Aorta (tissue), 5 donors: ENCODE measurements at regions not wholly inside any gene's neighbourhood (a gene's known extent, or its start where the extent isn't known, plus 50 kb on each side); places are given as distances from the start of the nearest gene placed in this dataset.

ENCODE experiments used
- ATAC-seq: fragments of 200-7000 bp; cut with Tn5 transposase; one replicate; pipeline ENCODE4 v1.9.1; 2022; ENCODE audit warnings: moderate library complexity; ENCODE audit not compliant: low FRiP score
- DNase-seq, 2 donors: peaks; one replicate each; pipeline ENCODE4 v3.0.0-alpha.2; 2020
- H3K27ac ChIP-seq, 2 donors: one replicate each; pipeline ENCODE4 v1.5.1; 2013; ENCODE audit warnings: low read length in 2 of 2, mild to moderate bottlenecking in 2 of 2, moderate library complexity in 2 of 2, control low read depth in 1 of 2, inconsistent platforms in 1 of 2, low read depth in 1 of 2
- H3K27me3 ChIP-seq, 2 donors: one replicate each; pipeline ENCODE4 v1.6.1; 2013; ENCODE audit warnings: control low read depth in 1 of 2, low read length in 1 of 2, mild to moderate bottlenecking in 1 of 2, moderate library complexity in 1 of 2; ENCODE audit not compliant: insufficient read depth in 2 of 2, control insufficient read depth in 1 of 2
- H3K36me3 ChIP-seq, 2 donors: one replicate each; pipeline ENCODE4 v1.6.1; 2013; ENCODE audit warnings: control low read depth in 1 of 2, low read length in 1 of 2, mild to moderate bottlenecking in 1 of 2; ENCODE audit not compliant: insufficient read depth in 2 of 2, control insufficient read depth in 1 of 2
- H3K4me1 ChIP-seq, 2 donors: one replicate each; pipeline ENCODE4 v1.6.1; 2013; ENCODE audit warnings: low read length in 2 of 2, control low read depth in 1 of 2, mild to moderate bottlenecking in 1 of 2, moderate library complexity in 1 of 2; ENCODE audit not compliant: insufficient read depth in 2 of 2, control insufficient read depth in 1 of 2
- H3K4me3 ChIP-seq, 2 donors: one replicate each; pipeline ENCODE4 v1.5.1; 2013; ENCODE audit warnings: low read length in 2 of 2, control low read depth in 1 of 2, mild to moderate bottlenecking in 1 of 2
- H3K9me3 ChIP-seq: one replicate; pipeline ENCODE4 v1.6.1; 2013; ENCODE audit warnings: mild to moderate bottlenecking, low read length; ENCODE audit not compliant: control insufficient read depth
- WGBS, 2 donors: extraction: QIAGEN DNeasy Blood & Tissue Kit; methylation state at CpG; one replicate each; pipeline ENCODE4 v1.1.7; 2013; 5-methylcytosine and 5-hydroxymethylcytosine counted together
- intact Hi-C, 2 donors: fragments of 100-400 bp; cut with DNase I; formaldehyde crosslinking; loops; one replicate each; pipeline versions ENCODE4 v1.14.2 to v1.15.0; 2022
- donor health status: healthy with polysubstance abuse.
- donor health status: Bipolar disorder and iron deficiency.
- donor health status: DM: no; HTN: no; CAD: no.
- donor health status: DM: no; HTN: no; CAD: no.
- donor health status: DM: yes; HTN: yes; CAD: no.

DNA sequence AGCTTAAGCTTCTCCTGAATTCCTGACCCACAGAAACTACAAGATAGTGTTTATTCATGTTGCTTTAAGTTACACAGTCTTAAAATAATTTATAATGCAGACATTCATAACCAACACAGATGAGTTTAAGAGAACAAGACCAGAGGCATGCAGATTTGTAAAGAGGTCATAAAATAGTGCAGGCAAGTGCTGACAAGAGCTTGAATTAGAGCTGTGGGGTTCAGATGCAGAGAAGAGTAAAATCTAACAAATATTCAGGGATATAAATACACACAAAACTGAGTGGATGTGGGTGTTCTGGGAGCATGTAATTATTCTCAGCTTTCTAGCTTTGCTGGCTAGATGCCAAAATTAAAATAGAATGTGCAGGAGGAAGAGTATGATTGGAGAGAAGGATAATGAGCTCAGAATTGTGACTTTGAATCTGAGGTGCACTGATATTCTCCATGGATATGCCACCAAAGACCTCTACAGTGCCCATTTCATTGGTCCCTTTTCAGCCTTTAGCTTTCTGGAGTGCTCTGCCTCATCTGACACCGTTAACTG lies 291.9 kb upstream of the SGK1 start:
- H3K4me3 ChIP-seq = no peak overlapping the region
- intact Hi-C loops = no loop called here
- H3K27me3 ChIP-seq = no peaks in the 10 kb centered on the region
- DNase-seq (no peak), ATAC-seq (no peak)
- no peaks in the 10 kb centered on the region for H3K36me3 ChIP-seq
- 83 to 94% methylated on average over 1 of the region's 1 CpG for WGBS, 2 donors
- H3K27ac ChIP-seq = no peak overlapping the region
- H3K9me3 ChIP-seq = no peaks in the 10 kb centered on the region
- no peaks in the 10 kb centered on the region for H3K4me1 ChIP-seq

DNA sequence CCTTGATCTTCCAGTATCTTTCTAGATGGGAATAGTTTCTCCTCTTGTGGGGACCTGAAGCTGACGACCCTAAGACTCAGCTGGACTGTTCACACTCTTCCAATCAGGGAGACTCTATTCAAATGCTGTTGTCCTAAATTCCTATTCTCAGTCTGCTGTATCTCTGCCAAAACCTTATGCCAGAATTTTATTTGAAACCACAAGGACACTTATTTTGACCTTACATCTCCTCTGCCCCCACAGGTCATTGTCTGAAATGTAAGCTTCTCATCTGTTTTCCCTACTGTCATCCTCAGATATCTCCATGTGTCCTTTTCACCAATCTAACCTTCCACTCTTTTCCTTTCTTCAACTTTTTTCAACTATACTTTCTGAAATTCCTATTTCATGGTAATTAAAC lies 289.5 kb upstream of the SGK1 start:
- Histone ChIP-seq H3K36me3 (no peaks in the 10 kb centered on the region), H3K9me3 (no peaks in the 10 kb centered on the region), H3K27ac (no peak overlapping the region), H3K4me1 (no peaks in the 10 kb centered on the region), H3K4me3 (no peak overlapping the region), H3K27me3 (no peaks in the 10 kb centered on the region)
- WGBS, 2 donors = 70 to 79% methylated on average over 1 of the region's 1 CpG
- intact Hi-C loops = no loop called here
- ATAC-seq (no peak), DNase-seq (no peak)

DNA sequence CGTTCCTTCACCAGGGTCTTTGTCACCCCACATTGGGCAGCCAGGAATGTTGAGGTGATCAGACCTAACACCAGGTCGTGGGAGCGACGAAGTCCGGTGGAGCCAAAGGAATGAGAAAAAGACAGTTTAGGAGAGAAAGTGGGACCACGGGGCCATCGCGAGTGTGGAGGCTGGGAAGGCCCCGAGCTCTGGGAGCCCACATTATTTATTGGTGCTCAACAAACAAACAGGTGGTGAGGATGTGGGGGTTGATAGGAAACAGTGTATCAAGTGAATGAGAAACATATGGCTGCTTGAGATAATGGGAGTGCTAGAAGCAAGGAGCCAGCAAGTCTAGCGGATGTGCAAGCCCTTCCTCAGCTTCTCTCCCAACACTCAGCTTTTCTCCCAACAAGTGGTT lies 287.1 kb upstream of the SGK1 start:
- H3K27ac ChIP-seq = no peak overlapping the region
- H3K36me3 ChIP-seq = no peaks in the 10 kb centered on the region
- DNase-seq (no peak), ATAC-seq (no peak)
- intact Hi-C loops = no loop called here
- 91 to 97% methylated on average over 10 of the region's 10 CpGs for WGBS, 2 donors
- no peak overlapping the region for H3K4me3 ChIP-seq
- peaks cover 1% of the 10 kb centered on the region for H3K9me3 ChIP-seq
- no peaks in the 10 kb centered on the region for H3K27me3 ChIP-seq
- H3K4me1 ChIP-seq = no peaks in the 10 kb centered on the region

DNA sequence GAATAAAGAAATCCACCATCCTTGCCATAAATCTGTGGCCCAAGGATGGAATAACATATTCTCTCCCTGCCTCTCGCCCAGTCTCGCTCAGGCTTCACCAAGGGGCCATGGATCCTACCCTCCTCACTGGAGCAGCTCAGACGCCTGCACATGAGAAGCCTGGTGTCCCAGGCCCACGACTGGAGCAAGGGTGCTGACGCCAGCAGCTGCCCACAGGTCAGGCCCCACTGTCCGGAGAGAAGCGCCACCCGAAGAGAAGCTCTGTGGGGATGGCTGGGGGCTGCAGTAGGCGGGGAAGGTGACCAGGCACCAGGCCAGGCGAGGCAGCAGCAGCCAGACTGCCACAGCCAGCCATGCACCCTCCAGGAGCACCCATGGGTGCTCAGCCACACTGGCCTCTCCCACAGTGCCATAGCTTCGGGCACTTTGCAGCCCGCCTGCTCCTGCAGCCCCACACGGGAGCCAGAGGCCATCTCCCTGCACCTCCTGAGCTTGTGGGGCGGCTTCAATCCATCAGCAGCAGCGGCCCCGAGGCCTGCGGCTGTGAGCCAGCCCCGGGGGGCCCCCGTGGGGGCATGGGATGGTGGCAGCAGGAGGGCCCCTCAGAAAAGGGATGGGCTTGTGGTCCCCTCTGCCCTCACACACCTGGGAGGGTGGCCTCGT lies 286.2 kb upstream of the SGK1 start:
- 87 to 91% methylated on average over 17 to 20 of the region's 20 CpGs for WGBS, 2 donors
- no peaks in the 10 kb centered on the region for H3K36me3 ChIP-seq
- H3K4me1 ChIP-seq = no peaks in the 10 kb centered on the region

DNA sequence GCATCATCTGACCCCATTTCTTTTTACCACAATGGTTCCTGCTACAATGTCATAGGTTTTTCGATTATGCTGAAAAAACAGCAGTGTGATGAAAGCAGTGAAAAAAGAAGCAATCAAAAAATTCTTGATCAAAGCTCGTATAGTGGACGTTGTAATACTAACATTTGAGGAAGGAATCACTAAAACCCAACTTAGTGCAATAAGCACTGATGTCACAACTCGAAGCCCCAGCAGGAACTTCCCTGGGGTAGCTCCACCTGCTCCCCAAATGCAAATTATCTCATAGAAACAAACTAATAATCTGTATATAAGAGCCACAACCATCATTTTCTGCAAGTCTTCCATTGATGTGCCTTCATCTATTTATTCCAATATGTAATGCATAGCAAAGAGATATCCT lies 285.6 kb upstream of the SGK1 start:
- no peaks in the 10 kb centered on the region for H3K27me3 ChIP-seq
- intact Hi-C loops = no loop called here
- H3K36me3 ChIP-seq = no peaks in the 10 kb centered on the region
- no peak for DNase-seq
- H3K9me3 ChIP-seq = peaks cover 1% of the 10 kb centered on the region
- H3K27ac ChIP-seq = no peak overlapping the region
- H3K4me3 ChIP-seq = no peak overlapping the region
- no peaks in the 10 kb centered on the region for H3K4me1 ChIP-seq
- WGBS, 2 donors = 86 to 90% methylated on average over 4 of the region's 4 CpGs
- ATAC-seq = no peak

More for the DNA sequence above, 286.2 kb upstream of the SGK1 start:
- no peak overlapping the region for H3K27ac ChIP-seq
- intact Hi-C loops = no loop called here
- H3K9me3 ChIP-seq = peaks cover 1% of the 10 kb centered on the region
- peak; percentile 29 for ATAC-seq
- no peak overlapping the region for H3K4me3 ChIP-seq
- no peak for DNase-seq
- no peaks in the 10 kb centered on the region for H3K27me3 ChIP-seq

- Histone ChIP-seq H3K4me3 (no peak overlapping the region), H3K36me3 (no peaks in the 10 kb centered on the region), H3K4me1 (no peaks in the 10 kb centered on the region), H3K9me3 (peaks cover 1% of the 10 kb centered on the region), H3K27ac (no peak overlapping the region), H3K27me3 (no peaks in the 10 kb centered on the region)
- intact Hi-C loops = no loop called here
- DNase-seq (no peak), ATAC-seq (no peak)
- 89 to 91% methylated on average over 1 of the region's 1 CpG for WGBS, 2 donors
These were observed 284.2 kb upstream of the SGK1 start for GRCh38 chr6:134602123-134602522.

DNA sequence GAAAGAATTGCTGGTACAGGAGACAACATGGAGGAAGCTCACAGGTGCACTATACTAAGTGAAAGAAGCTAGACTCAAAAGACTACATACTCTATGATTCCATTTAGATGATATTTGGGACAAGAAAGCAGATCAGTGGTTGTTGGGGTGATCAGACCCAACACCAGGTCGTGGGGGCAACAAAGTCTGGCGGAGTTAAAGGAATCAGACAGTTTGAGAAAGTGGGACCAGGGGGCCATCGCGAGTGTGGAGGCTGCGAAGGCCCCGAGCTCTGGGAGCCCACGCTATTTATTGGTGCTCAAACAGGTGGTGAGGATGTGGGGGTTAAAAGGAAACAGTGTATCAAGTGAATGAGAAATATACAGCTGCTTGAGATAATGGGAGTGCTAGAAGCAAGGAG lies 282.8 kb upstream of the SGK1 start:
- Histone ChIP-seq H3K27ac (no peak overlapping the region), H3K9me3 (peaks cover 1% of the 10 kb centered on the region), H3K4me1 (no peaks in the 10 kb centered on the region), H3K36me3 (no peaks in the 10 kb centered on the region), H3K4me3 (no peak overlapping the region), H3K27me3 (no peaks in the 10 kb centered on the region)
- no peak for ATAC-seq
- DNase-seq = no peak
- intact Hi-C loops = no loop called here
- WGBS, 2 donors = 81 to 91% methylated on average over 7 of the region's 7 CpGs

DNA sequence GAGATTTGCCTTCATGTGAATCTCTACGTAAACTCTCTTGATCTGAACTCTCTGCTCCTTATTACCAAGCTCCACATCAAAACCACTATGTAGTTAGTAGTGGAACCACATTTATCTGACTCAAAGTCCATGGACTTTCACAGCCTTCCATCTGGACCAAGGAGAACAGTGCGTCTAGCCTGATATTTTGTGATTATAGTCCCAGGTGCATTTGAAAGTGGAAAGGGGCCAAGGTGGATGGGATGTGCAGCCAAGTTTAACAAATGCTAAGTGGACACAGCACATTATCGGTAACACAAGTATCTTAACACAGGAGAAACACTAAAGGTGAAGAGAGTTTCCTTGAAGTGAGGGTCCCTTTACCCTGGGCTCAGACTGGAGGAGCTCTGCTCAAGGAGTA lies 281.2 kb upstream of the SGK1 start:
- H3K27ac ChIP-seq = no peak overlapping the region
- ATAC-seq (no peak), DNase-seq (no peak)
- peaks cover 1% of the 10 kb centered on the region for H3K9me3 ChIP-seq
- 72 to 80% methylated on average over 3 of the region's 3 CpGs for WGBS, 2 donors
- intact Hi-C loops = no loop called here
- H3K4me3 ChIP-seq = no peak overlapping the region
- no peaks in the 10 kb centered on the region for H3K4me1 ChIP-seq
- no peaks in the 10 kb centered on the region for H3K27me3 ChIP-seq
- H3K36me3 ChIP-seq = no peaks in the 10 kb centered on the region

GRCh38 chr6:134596191-134596590 lies 278.3 kb upstream of the SGK1 start:
- Histone ChIP-seq H3K27ac (no peak overlapping the region), H3K4me1 (no peaks in the 10 kb centered on the region), H3K27me3 (no peaks in the 10 kb centered on the region), H3K36me3 (no peaks in the 10 kb centered on the region), H3K9me3 (no peaks in the 10 kb centered on the region), H3K4me3 (no peak overlapping the region)
- ATAC-seq = no peak
- DNase-seq = no peak
- intact Hi-C loops = no loop called here
- WGBS, 2 donors = 93 to 100% methylated on average over 1 of the region's 1 CpG
